ENCODE measurements at regions not wholly inside any gene's neighbourhood (a gene's known extent, or its start where the extent isn't known, plus 50 kb on each side); places are given as distances from the start of the nearest gene placed in this dataset.
A peak's percentile ranks its signal among the peaks of the same experiment; 100 is the strongest.

- Histone ChIP-seq H3K4me1 (replicated peaks in 1 of 4; ENCODE audit: control insufficient read depth in 3 of 4, insufficient read depth in 4 of 4, low read length in 3 of 4) (peaks cover 0 to 5% (median 1%) of the 10 kb centered on the region in 4 experiments; a peak in 3 of 7 replicates), H2BK15ac (ENCODE audit: low read length) (peak overlapping the region; percentile 73; the same call in 1 of the 2 replicates), H3K4ac (replicated peaks; ENCODE audit: insufficient read length, low read depth, low read length) (no peak overlapping the region), H3K18ac (ENCODE audit: extremely low read depth, low read length) (no peak overlapping the region), H4K20me1 (replicated peaks in 1 of 2; ENCODE audit: control insufficient read depth in 1 of 2, insufficient read depth in 2 of 2, low read length in 2 of 2) (peaks cover 0 to 1% of the 10 kb centered on the region in 2 experiments), H2AK5ac (ENCODE audit: low read depth, low read length) (0 out of 2 replicates have a peak overlapping the region, but pooled peaks have one; percentile 48), H3K79me2 (ENCODE audit: control insufficient read depth in 1 of 2, insufficient read depth in 2 of 2, low read length in 2 of 2) (no peaks in the 10 kb centered on the region), H3K36me3 (ENCODE audit: control insufficient read depth in 2 of 4, insufficient read depth in 4 of 4, low read length in 3 of 4) (no peaks in the 10 kb centered on the region), H2AFZ (ENCODE audit: low read length) (no peak overlapping the region), H2BK20ac (ENCODE audit: low read length) (0 out of 2 replicates have a peak overlapping the region, but pooled peaks have one; percentile 84), H3K27ac (ENCODE audit: low read depth, low read length) (no peak overlapping the region), H3K79me1 (ENCODE audit: low read depth, low read length) (no peaks in the 10 kb centered on the region), H2BK120ac (replicated peaks; ENCODE audit: low read depth, low read length) (no peak overlapping the region), H3K4me3 (ENCODE audit: extremely low read depth in 1 of 4, insufficient read depth in 2 of 4, low read depth in 3 of 4, low read length in 4 of 4) (no peak overlapping the region), H4K91ac (replicated peaks; ENCODE audit: insufficient read length, low read length) (no peak overlapping the region), H3K27me3 (replicated peaks in 1 of 4; ENCODE audit: control insufficient read depth in 3 of 4, extremely low read depth in 1 of 4, insufficient read depth in 3 of 4, low read length in 3 of 4) (no peaks in the 10 kb centered on the region), H4K8ac (ENCODE audit: extremely low read depth, insufficient read depth, low read length) (no peak overlapping the region), H2BK5ac (ENCODE audit: low read depth, low read length) (no peak overlapping the region), H2BK12ac (ENCODE audit: low read depth, low read length) (no peak overlapping the region), H3K9ac (replicated peaks in 1 of 4; ENCODE audit: extremely low read depth in 1 of 4, low read depth in 3 of 4, low read length in 3 of 4) (no peak overlapping the region), H3K4me2 (ENCODE audit: insufficient read depth in 1 of 2, low read depth in 2 of 2, low read length in 2 of 2) (no peak overlapping the region), H3K23me2 (ENCODE audit: low read depth, low read length) (peaks cover 4% of the 10 kb centered on the region; the same call in 1 of the 2 replicates), H3K9me3 (ENCODE audit: insufficient read depth in 2 of 2, low read depth in 1 of 2, low read length in 1 of 2) (no peaks in the 10 kb centered on the region), H3K56ac (replicated peaks; ENCODE audit: insufficient read length, low read depth, low read length) (no peak overlapping the region), H3K23ac (ENCODE audit: insufficient read length) (no peak overlapping the region), H4K5ac (ENCODE audit: insufficient read length, low read depth, low read length) (no peak overlapping the region), H3K14ac (ENCODE audit: insufficient read length) (no peak overlapping the region)
- FAIRE-seq, result no peak
- no peak for TF ChIP-seq PHF8 (conservative IDR thresholded peaks at IDR 0.05; ENCODE audit: low read depth, low read length)
- TF ChIP-seq JUN (IDR thresholded peaks at IDR 0.05; ENCODE audit: low read depth, low read length), result no peak
- TF ChIP-seq, protein P1, sequence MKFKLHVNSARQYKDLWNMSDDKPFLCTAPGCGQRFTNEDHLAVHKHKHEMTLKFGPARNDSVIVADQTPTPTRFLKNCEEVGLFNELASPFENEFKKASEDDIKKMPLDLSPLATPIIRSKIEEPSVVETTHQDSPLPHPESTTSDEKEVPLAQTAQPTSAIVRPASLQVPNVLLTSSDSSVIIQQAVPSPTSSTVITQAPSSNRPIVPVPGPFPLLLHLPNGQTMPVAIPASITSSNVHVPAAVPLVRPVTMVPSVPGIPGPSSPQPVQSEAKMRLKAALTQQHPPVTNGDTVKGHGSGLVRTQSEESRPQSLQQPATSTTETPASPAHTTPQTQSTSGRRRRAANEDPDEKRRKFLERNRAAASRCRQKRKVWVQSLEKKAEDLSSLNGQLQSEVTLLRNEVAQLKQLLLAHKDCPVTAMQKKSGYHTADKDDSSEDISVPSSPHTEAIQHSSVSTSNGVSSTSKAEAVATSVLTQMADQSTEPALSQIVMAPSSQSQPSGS (IDR thresholded peaks at IDR 0.05; ENCODE audit: low read length), result no peak
- no peak for TF ChIP-seq TAF7 (optimal IDR thresholded peaks at IDR 0.05; ENCODE audit: borderline replicate concordance, low read depth, low read length)
- no peak for TF ChIP-seq RXRA (IDR thresholded peaks at IDR 0.05; ENCODE audit: insufficient read depth, low read depth, low read length)
- no peak for TF ChIP-seq EZH2 (IDR thresholded peaks at IDR 0.05; ENCODE audit: low read depth, low read length, severe bottlenecking)
- no peak for TF ChIP-seq KDM5A (IDR thresholded peaks at IDR 0.05; ENCODE audit: low read length)
- no peak for TF ChIP-seq NANOG (IDR thresholded peaks at IDR 0.05; ENCODE audit: insufficient read depth, low read depth, low read length, poor library complexity, severe bottlenecking)
- no peak for TF ChIP-seq SAP30 (IDR thresholded peaks at IDR 0.05; ENCODE audit: insufficient read depth, insufficient replicate concordance, low read length)
- no peak for TF ChIP-seq BCL11A (IDR thresholded peaks at IDR 0.05; ENCODE audit: low read depth in 2 of 2, low read length in 2 of 2)
- ChIA-PET POLR2A (ENCODE audit: partially characterized antibody) (no interaction called here), CTCF (ENCODE audit: partially characterized antibody) (no interaction called here)
- no peak for DNase-seq (ENCODE audit: low read depth in 1 of 2, low spot score in 2 of 2)
- WGBS, 2 experiments (ENCODE audit: extremely low coverage in 1 of 2, insufficient coverage in 1 of 2, insufficient read length in 1 of 2, insufficient replicate concordance in 2 of 2, low coverage in 1 of 2, low lambda C conversion rate in 2 of 2, missing lambda C conversion rate in 1 of 2), result 100% methylated on average over 2 of the region's 2 CpGs; no CpG with 5 or more reads in 1 of the 2 experiments
These were observed 589.5 kb upstream of the B3GAT1 start for GRCh38 chr11:135001581-135001980.
